B cell (primary cell): ENCODE measurements at regions not wholly inside any gene's neighbourhood (a gene's known extent, or its start where the extent isn't known, plus 50 kb on each side); places are given as distances from the start of the nearest gene placed in this dataset.

Experiments used
- ATAC-seq: fragments of 200-7000 bp; cut with Tn5 transposase; one replicate; pipeline ENCODE4 v1.10.0; 2021; ENCODE audit warnings: low read depth, mild to moderate bottlenecking, moderate number of reproducible peaks, moderate library complexity
- CTCF ChIA-PET: fragments of 350-600 bp; sonication (Branson Sonifier 250); formaldehyde crosslinking; loops from one replicate; lab custom pipeline; 2021; ENCODE audit warnings: antibody characterized with exemption, inconsistent platforms; lab: Charles Lee
- POLR2A ChIA-PET: fragments of 350-600 bp; sonication (Branson Sonifier 250); formaldehyde crosslinking; loops from one replicate; lab custom pipeline; 2021; ENCODE audit warnings: antibody characterized with exemption; lab: Charles Lee
- DNase-seq: peaks from one replicate; pipeline ENCODE4 v3.0.0; 2013
- H2AFZ ChIP-seq: 2 replicates; pipeline ENCODE4 v1.6.1; 2012; ENCODE audit warnings: mild to moderate bottlenecking, low read depth, low read length; ENCODE audit not compliant: insufficient read depth, poor library complexity, severe bottlenecking
- H3K27ac ChIP-seq, 2 donors: 1 replicate in 1 of 2; 2 replicates in 1 of 2; pipeline ENCODE4 v1.5.1; 2012 to 2013; ENCODE audit warnings: low read length in 2 of 2, mild to moderate bottlenecking in 2 of 2, moderate library complexity in 1 of 2
- H3K27me3 ChIP-seq, 4 experiments: fragments of 200-600 bp in 1 of 4; sonication (generic) in 1 of 4; replicated peaks in 1 of 4; 1 replicate in 2 of 4; 2 replicates in 2 of 4; pipeline versions ENCODE4 v1.6.1 to v1.7.0; 2013 to 2016; ENCODE audit warnings: low read length in 3 of 4, mild to moderate bottlenecking in 2 of 4, mixed read lengths in 1 of 4, moderate library complexity in 1 of 4; ENCODE audit not compliant: insufficient read depth in 4 of 4, control insufficient read depth in 3 of 4; ENCODE audit errors: control extremely low read depth in 1 of 4
- H3K36me3 ChIP-seq, 2 experiments: replicated peaks in 1 of 2; 1 replicate in 1 of 2; 2 replicates in 1 of 2; pipeline versions ENCODE4 v1.6.1 to v1.7.1; 2013; ENCODE audit warnings: low read length in 1 of 2; ENCODE audit not compliant: insufficient read depth in 2 of 2, control insufficient read depth in 1 of 2; ENCODE audit errors: control extremely low read depth in 1 of 2, extremely low read depth in 1 of 2
- H3K4me1 ChIP-seq, 2 donors: fragments of 200-600 bp in 1 of 2; sonication (generic) in 1 of 2; 1 replicate in 1 of 2; 2 replicates in 1 of 2; pipeline versions ENCODE4 v1.5.1 to v1.6.1; 2013 to 2017; ENCODE audit warnings: low read length in 2 of 2; ENCODE audit not compliant: control insufficient read depth in 2 of 2, insufficient read depth in 2 of 2
- H3K4me2 ChIP-seq: replicated peaks from 2 replicates; pipeline ENCODE3; 2012; ENCODE audit warnings: mild to moderate bottlenecking, low read depth, low read length; ENCODE audit not compliant: poor library complexity, severe bottlenecking
- H3K4me3 ChIP-seq, 5 experiments: fragments of 200-600 bp in 1 of 5; sonication (generic) in 1 of 5; 1 replicate in 3 of 5; 2 replicates in 2 of 5; pipeline versions ENCODE4 v1.5.1 to v1.7.0; 2011 to 2016; ENCODE audit warnings: low read length in 4 of 5, mild to moderate bottlenecking in 4 of 5, low read depth in 2 of 5, control low read depth in 1 of 5, moderate library complexity in 1 of 5; ENCODE audit not compliant: insufficient read depth in 1 of 5; ENCODE audit errors: control extremely low read depth in 1 of 5, extremely low read depth in 1 of 5
- H3K79me2 ChIP-seq: fragments of 200-600 bp; sonication (generic); one replicate; pipeline ENCODE4 v1.6.0; 2016; ENCODE audit warnings: low read length; ENCODE audit not compliant: control insufficient read depth, insufficient read depth
- H3K9ac ChIP-seq: fragments of 200-600 bp; sonication (generic); 2 replicates; pipeline ENCODE4 v1.6.1; 2017; ENCODE audit warnings: mild to moderate bottlenecking, low read length, moderate library complexity
- H3K9me3 ChIP-seq, 3 donors: one replicate each; pipeline versions ENCODE4 v1.6.1 to v1.7.1; 2013; ENCODE audit warnings: low read length in 2 of 3; ENCODE audit not compliant: control insufficient read depth in 2 of 3, insufficient read depth in 1 of 3; ENCODE audit errors: control extremely low read depth in 1 of 3
- H4K20me1 ChIP-seq: 2 replicates; pipeline ENCODE4 v1.6.0; 2012; ENCODE audit warnings: mild to moderate bottlenecking, low read length; ENCODE audit not compliant: insufficient read depth, control insufficient read depth, poor library complexity, severe bottlenecking
- H3K27ac Mint-ChIP-seq: one replicate; pipeline ENCODE4 v1.8.0; 2021; ENCODE audit warnings: mixed read lengths
- H3K27me3 Mint-ChIP-seq: one replicate; pipeline ENCODE4 v1.8.0; 2021; ENCODE audit warnings: mixed read lengths
- H3K4me1 Mint-ChIP-seq: one replicate; pipeline ENCODE4 v1.8.0; 2021; ENCODE audit warnings: mixed read lengths
- H3K4me3 Mint-ChIP-seq: one replicate; pipeline ENCODE4 v1.8.0; 2021; ENCODE audit warnings: mixed read lengths
- H3K9me3 Mint-ChIP-seq: one replicate; pipeline ENCODE4 v1.8.0; 2022; ENCODE audit warnings: mixed read lengths; ENCODE audit not compliant: insufficient read depth
- CTCF ChIP-seq: fragments of 200-600 bp; IDR thresholded peaks from one replicate; pipeline ENCODE4 v1.8.0; 2022; ENCODE audit warnings: antibody characterized with exemption, mild to moderate bottlenecking
- EZH2 ChIP-seq: IDR thresholded peaks from 2 replicates; pipeline ENCODE4 v1.6.1; 2012; ENCODE audit warnings: borderline replicate concordance, low read depth, mild to moderate bottlenecking, moderate library complexity, low read length; ENCODE audit not compliant: insufficient read depth, poor library complexity, severe bottlenecking
- WGBS: methylation state at CpG from one replicate; pipeline ENCODE4 v1.1.5; 2013; ENCODE audit warnings: missing lambda C conversion rate; ENCODE audit not compliant: insufficient coverage; 5-methylcytosine and 5-hydroxymethylcytosine counted together
- intact Hi-C: fragments of 100-400 bp; cut with micrococcal nuclease; formaldehyde crosslinking; loops from one replicate; pipeline ENCODE4 v1.10.0; 2022

- CTCF ChIA-PET, result no interaction called here
- H3K9me3 Mint-ChIP-seq, result no peaks in the 10 kb centered on the region
Measured at GRCh38 chr13:99811067-99811700, 160.4 kb downstream of the ZIC5 start.

GRCh38 chr13:99809926-99810325, 161.6 kb downstream of the ZIC5 start:
- intact Hi-C loops, result no loop called here
- Mint-ChIP-seq H3K27me3 (no peaks in the 10 kb centered on the region), H3K27ac (no peak overlapping the region), H3K4me3 (no peak overlapping the region), H3K9me3 (no peaks in the 10 kb centered on the region), H3K4me1 (no peaks in the 10 kb centered on the region)
- WGBS, result no CpG with 5 or more reads among the region's 4 CpGs
- ChIA-PET CTCF (no interaction called here), POLR2A (no interaction called here)
- Histone ChIP-seq H3K9me3 (no peaks in the 10 kb centered on the region), H3K27me3 (no peaks in the 10 kb centered on the region), H3K9ac (no peak overlapping the region), H3K4me2 (no peak overlapping the region), H3K36me3 (no peaks in the 10 kb centered on the region), H2AFZ (no peak overlapping the region), H3K27ac (no peak overlapping the region), H3K4me3 (no peak overlapping the region), H4K20me1 (no peaks in the 10 kb centered on the region), H3K4me1 (no peaks in the 10 kb centered on the region), H3K79me2 (no peaks in the 10 kb centered on the region)
- DNase-seq (no peak), ATAC-seq (no peak)
- TF ChIP-seq EZH2, result no peak
- TF ChIP-seq CTCF, result no peak

More at GRCh38 chr13:99811067-99811700, 160.4 kb downstream of the ZIC5 start:
- H3K4me3 Mint-ChIP-seq, result no peak overlapping the region
- POLR2A ChIA-PET, result no interaction called here
- Histone ChIP-seq H3K27ac (no peak overlapping the region), H3K9me3 (peaks cover 0 to 4% (median 0%) of the 10 kb centered on the region in 3 donors), H3K9ac (no peak overlapping the region), H3K4me2 (no peak overlapping the region), H3K4me3 (no peak overlapping the region), H3K79me2 (no peaks in the 10 kb centered on the region), H2AFZ (no peak overlapping the region), H3K27me3 (no peaks in the 10 kb centered on the region), H3K4me1 (no peaks in the 10 kb centered on the region), H4K20me1 (no peaks in the 10 kb centered on the region), H3K36me3 (no peaks in the 10 kb centered on the region)
- DNase-seq (no peak), ATAC-seq (no peak)
- intact Hi-C loops, result no loop called here
- H3K27me3 Mint-ChIP-seq, result no peaks in the 10 kb centered on the region
- H3K4me1 Mint-ChIP-seq, result no peaks in the 10 kb centered on the region
- H3K27ac Mint-ChIP-seq, result no peak overlapping the region
- TF ChIP-seq EZH2, result no peak
- 77% methylated on average over 5 of the region's 7 CpGs for WGBS
